CD4-positive, alpha-beta T cell treated with Interferon alpha-2 for 1 hour (primary cell): ENCODE measurements at regions not wholly inside any gene's neighbourhood (a gene's known extent, or its start where the extent isn't known, plus 50 kb on each side); places are given as distances from the start of the nearest gene placed in this dataset.
"Not testable (repeated sequence)": the region's sequence is repeated elsewhere in the genome, so short reads cannot be mapped to it uniquely, and the experiment has no call there.

Source experiments
- DNase-seq, 2 donors: peaks; one replicate each; pipeline ENCODE4 v3.0.0-alpha.2; 2020 to 2022

- DNase-seq = no peak
Observed at GRCh38 chr2:58721912-58722591, 480.9 kb upstream of the FANCL start.

DNA sequence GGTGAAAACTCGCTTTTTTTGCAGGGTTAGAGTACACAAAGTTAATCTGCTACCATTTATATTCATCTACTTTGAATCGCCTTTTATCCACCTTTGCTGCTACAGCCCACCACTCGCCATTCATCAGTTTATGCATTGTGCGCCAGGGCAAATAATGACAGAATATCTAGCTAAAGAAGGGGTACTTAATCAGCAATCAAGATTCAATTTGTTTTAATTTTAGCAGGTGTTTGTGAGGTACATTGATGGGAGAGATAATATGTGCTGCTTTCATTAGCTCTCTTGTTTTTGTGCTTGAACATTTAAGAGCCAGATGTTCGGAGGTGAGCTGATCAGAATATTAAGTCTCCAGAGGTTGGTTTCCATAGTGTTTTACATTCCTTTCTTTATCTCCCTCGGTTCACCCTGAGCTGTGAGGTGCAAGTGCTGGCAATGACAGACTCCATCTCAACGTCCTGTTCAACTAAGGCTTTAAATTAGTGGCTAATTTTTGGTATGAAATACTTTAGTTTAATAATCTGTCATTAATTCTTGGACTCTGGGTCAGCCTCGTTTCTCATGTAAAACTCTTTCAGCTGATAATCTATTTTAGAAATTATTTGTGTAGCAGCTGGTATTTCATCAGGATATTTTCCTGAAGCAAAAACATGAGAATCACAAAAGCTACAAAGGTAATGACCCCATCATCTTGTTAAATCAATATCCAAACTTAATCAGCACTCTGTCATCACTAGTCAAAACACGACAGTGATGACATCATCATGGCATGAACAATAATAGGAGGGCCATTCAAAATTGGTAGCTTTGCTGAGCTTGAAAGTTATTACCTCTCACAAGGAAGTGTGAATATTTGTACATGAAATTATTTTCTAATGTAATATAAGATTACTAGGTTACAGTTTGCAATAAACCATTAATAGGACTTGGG, 479.9 kb upstream of the FANCL start:
- no peak for DNase-seq

DNA sequence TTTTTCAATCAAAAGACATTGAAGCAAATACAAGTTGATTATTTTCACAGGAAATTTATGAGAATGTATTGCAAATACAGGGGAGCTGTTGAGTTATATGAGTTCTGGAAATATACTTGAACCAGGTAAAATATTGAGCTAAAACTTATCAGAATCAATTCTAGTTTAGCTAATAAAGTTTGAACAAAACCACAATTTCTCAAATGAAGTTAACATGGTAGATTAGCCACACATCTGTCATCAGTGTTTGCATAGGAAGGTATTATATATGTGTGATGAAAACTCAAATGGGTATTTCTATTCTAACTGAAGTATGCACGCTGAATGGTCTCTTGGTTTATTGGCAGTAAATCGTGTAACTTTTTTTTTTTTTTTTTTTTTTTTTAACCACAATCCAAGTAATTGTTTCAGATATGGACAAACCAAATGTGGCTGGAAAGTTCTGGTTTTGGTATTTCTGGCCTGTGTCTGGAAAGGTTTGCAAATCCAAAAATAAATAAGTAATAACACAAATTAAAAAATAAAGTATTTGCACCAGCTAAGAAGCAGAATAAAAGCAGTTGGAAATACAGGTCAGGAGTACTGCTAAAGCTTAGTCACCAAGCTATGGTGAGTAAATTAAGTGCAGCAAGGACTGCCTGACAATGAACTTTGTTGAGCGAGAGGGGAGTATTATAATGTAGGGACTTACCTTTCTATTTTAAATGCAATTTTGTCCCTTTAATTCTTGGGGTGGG, 479.1 kb upstream of the FANCL start:
- no peak for DNase-seq

DNA sequence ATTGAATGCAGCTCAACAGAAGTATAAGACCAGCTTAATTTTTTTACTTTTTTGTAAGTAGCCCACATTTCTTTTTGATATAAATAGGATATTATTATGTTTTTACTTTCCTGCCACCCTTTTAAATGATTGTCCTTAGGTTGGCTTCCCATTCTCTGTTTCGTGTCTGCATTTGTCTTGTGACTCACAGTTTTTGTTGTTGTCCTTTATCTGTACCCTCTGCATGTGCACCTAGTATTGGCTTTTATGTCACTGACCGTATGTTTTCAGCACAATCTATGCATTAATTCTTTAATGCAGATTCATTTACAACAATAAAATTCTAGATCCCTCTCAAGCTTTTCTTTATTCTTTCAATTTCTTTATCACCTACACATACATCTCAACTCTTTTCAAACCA, 474.2 kb upstream of the FANCL start:
- DNase-seq = no peak

DNA sequence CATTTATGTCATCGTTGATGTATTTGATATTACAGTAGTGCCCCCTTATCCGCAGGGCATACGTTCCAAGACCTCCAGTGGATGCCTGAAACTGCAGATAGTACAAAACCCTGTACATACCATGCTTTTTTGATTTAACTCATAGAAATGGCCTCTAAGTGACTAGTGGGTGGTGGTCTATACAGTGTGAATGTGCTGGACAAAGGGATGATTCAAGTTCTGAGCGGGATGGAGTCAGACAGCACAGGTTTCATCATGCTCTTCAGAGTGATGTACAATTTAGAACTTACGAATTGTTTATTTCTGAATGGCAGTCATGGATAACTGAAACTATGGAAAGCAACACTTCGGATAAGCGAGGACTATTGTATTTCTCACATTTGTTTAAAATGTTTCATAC, 473.1 kb upstream of the FANCL start:
- DNase-seq = no peak

DNA sequence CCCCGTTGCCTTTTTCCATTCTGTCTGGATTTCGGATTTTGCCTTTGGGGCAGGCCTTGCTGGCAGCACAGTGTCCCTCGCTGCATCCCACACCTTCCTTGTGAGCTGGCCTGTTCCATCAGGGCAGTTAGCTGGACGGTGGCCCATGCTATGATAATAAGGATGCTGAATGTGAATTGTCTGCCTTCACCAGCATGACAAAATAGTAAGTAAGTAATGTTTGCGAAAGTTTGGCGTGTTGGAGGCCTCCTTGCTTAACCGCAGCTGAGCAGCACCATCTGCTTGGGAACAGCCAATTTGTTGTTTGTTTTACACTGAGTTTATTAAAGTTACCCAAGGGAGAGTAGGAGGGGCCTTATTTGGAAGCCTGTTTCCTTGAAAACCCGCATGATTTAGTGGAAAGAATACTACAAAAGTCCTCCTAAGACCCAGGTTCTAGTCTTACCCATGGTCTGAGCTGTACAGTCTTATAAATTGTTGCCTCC, 469.7 kb upstream of the FANCL start:
- DNase-seq = no peak

GRCh38 chr2:58709687-58710354, 468.7 kb upstream of the FANCL start:
- no peak for DNase-seq

DNA sequence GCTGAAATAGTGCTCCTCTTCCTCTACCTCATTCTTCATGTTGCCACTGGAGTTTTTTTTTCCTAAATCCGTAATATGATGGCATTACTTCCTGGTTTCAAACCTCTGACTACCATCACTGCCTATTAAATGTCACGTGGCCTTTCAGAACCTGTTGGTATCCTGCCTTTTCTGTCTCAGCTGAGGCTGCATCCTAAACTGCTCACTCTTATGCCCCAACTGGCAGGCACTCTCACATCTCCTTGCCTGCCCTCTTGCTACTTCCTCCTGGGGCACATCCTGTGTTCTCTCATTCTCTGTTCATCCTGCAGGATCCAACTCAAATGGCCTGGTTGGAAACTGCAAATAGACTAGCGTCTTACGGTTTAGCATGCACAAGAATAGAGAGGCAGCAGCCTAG, 468.1 kb upstream of the FANCL start:
- no peak for DNase-seq

DNA sequence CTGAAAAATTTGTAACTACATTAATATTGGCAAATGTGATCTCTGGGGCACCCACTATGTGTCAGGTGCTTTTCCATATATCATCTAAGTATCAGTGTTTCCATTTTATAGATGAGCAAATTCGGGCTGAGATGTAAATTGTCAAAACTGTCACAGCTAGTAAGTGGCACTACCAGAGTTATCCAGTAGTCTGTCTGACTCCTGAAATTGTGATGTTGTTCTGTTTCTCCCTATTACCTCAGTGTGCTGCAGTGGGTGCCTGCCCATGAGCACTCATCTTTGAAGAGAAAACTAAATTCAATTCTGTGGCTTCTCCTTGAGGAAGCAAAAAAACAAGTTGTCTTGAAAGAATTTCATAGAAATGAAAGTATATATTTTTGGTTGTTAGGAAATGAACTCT, 467.4 kb upstream of the FANCL start:
- DNase-seq = no peak

- DNase-seq = no peak
Observed at GRCh38 chr2:58702302-58702885, 461.3 kb upstream of the FANCL start.

- no peak for DNase-seq
Observed at GRCh38 chr2:58701688-58702301, 460.7 kb upstream of the FANCL start.

DNA sequence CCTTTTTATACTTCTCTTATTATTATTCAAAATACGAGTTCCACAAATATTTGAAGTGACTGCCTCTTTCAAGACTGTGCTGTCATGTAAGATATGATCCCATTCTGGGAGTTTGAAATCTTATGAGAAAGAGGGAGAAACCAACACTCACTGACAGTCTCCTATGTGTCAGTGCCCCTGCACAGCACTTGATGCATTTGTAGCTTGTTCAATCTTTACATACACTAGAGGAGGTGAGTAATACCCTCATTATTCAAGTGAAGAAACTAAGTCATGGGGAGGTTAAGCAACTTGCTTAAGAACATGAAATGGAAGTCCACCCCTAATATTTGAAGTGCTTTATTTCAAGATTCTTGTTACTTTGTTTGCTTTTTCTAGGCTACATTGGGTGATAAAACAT, 459.5 kb upstream of the FANCL start:
- DNase-seq = no peak

DNA sequence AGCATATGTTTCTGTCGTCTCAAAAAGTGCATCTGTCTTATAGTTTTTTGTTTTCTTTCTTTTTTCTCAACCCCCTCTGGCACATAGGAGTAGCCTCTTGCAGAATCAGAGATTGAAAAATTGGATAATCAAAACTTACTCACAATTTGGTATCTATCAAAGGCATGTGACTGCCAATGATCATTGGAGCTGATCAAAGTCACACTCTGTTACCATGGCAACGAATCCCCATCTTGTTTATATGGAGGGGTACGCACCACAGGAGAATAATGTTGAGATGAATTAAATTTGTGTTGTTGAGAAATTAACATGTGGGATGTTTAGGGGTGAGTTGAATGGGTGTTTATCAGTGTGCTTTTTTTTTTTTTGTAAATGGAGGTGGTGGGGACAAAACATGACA, 458.3 kb upstream of the FANCL start:
- no peak for DNase-seq

DNA sequence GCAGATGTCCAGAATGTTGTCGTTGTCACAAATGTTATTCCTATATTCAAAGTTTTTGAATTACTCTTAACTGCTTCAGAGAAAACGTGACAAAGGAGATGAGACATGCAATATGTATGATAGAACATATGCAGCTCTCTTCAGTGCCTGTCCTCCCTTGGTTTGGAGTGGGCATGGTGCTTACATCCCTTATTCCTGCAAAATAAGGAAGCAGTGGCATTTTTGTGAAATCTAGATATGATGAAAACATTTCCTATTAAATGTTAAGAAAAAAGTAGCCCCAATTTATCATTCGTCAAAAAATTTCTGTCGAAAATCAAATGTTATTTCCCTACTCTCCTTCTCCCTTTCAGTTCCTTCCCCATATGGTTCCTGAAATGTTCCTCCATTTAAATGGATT, 457.5 kb upstream of the FANCL start:
- no peak for DNase-seq

- not testable (repeated sequence) for DNase-seq
Observed at GRCh38 chr2:58694114-58694513, 453.0 kb upstream of the FANCL start.

DNA sequence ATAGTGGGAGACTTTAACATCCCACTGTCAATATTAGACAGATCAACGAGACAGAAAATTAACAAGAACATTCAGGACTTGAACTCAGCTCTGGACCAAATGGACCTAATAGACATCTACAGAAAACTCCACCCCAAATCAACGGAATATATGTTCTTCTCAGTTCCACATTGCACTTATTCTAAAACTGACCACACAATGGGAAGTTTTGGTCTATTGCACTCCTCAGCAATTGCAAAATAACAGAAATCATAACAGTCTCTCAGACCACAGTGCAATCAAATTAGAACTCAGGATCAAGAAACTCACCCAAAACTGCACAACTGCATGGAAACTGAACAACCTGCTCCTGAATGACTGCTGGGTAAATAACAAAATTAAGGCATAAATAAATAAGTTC, 449.9 kb upstream of the FANCL start:
- DNase-seq = not testable (repeated sequence)

DNA sequence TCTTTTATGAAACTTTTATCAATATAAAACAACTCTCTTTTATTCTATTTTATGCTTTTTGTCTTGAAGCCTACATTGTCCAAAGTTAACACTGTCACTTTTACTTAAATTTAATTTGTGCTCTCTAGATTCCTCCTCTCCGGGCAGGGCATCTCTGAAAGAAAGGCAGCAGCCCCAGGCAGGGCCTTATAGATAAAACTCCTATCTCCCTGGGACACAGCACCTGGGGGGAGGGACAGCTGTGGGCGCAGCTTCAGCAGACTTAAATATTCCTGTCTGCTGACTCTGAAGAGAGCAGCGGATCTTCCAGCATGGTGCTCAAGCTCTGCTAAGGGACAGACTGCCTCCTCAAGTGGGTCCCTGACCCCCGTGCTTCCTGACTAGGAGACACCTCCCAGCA, 447.7 kb upstream of the FANCL start:
- DNase-seq = no peak

- DNase-seq = no peak
Observed at GRCh38 chr2:58686776-58687175, 445.7 kb upstream of the FANCL start.

DNA sequence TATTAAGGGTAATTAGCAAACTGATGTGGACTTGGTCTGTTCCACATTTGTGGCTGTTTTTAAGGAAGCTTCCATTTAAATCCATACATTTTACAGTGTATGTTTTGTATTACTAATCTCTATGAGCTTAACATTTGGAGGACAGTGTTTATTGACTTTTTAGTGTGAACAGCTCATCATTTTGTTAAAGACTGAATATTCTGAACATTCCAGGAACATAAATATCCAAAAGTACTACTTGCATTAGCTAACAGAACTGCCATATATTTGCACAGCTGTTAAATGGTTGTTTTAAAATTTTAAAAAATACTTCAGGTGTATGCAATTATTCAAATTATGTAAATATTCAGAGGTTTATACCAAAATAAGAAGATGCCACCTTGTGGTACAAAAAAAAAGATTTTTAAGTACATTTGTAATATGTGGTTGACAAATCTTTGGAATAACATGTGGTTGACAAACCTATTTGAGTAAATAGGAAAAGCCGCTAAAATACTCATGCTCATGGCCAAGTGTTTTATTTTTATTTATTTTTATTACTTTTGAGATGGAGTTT, 439.7 kb upstream of the FANCL start:
- no peak for DNase-seq

DNA sequence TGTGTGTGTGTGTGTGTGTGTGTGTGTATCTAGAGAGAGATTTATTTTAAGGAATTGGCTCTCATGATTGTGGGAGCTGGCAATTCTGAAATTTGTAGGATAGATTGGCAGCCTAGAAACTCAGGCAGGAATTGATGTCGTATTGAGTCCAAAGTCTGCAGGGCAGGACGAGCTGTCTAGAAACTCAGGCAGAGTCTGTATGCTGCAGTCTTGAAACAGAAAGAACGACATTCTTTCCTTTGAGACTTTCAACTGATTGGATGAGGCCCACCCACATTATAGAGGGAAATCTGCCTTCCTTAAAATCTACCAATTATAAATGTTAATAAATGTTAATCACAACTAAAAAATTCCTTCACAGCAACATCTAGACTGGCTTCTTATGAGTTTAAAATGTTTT, 436.6 kb upstream of the FANCL start:
- DNase-seq = no peak

GRCh38 chr2:58671675-58672074, 430.6 kb upstream of the FANCL start:
- DNase-seq = no peak

DNA sequence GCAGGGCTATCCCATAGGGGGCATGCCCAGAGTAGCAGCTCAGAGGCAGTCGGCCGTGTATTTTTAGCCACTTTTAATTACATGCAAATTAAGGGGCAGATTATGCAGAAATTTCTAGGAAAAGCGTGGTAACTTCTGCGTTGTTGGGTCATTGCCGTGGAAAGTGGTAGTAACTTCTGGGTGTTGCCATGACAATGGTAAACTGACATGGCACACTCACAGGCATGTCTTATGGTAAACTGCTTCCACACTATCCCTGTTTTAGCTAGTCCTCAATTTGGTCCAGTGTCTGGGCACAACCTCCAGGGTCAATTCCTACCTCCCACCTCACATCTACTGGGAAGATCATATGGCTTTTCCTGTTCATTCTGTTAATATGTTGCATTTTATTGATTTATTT, 428.9 kb upstream of the FANCL start:
- DNase-seq = no peak
